ENCODE measurements at regions not wholly inside any gene's neighbourhood (a gene's known extent, or its start where the extent isn't known, plus 50 kb on each side); places are given as distances from the start of the nearest gene placed in this dataset.

GRCh38 chr10:46227571-46227935, 59.2 kb upstream of the ANTXRL start:
- DNase-seq (ENCODE audit: low read depth in 2 of 3, low spot score in 2 of 3): no peak

- DNase-seq (ENCODE audit: low read depth in 2 of 3, low spot score in 2 of 3): no peak
Observed at GRCh38 chr10:46227936-46228562, 58.7 kb upstream of the ANTXRL start.

DNA sequence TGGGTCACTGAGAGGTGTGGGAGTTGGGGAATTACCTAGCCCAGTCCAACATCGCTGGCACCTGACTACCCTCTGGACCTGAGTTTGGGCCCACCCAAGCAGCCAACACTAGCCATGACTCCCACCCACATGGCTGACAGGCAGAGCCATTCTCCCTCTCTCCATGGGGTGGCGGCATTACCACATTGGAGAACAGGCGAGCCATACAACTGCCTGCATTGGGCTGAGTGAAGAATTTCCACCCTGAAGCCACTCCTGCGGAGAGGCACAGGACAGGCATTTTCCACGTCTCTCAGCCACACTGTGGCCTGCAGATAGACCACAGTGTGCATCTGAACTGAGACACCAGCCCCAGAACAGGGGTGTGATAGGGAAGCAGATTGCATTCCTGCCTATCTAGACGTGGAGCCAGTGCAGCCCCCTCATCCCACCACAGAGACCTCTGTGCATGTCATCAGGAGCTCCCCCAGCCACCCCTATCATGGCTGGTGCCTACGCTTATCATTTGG, 58.2 kb upstream of the ANTXRL start:
- DNase-seq (ENCODE audit: low read depth in 2 of 3, low spot score in 2 of 3): peak; percentile 22 to 38 (median 33)

DNA sequence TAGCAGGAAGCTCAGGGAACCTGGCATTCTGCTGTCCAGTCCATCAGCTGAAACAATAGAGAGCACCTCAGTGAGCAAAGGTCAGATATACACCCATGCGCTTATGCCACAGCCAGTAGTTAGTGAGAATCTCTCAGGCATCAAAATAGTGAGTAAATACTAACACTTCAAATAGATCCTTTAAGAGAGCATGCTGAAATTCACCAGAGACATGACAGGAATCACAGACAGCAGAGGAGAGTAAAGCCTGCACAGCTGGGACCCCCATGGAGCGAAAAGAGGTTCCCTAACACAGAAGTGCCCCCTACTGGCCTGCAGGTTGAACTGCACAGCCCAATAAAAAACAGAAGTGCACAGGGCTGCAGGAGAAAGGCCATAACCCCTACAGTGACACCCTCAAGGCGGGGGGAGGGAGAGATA, 57.6 kb upstream of the ANTXRL start:
- DNase-seq (ENCODE audit: low read depth in 2 of 3, low spot score in 2 of 3): no peak

DNA sequence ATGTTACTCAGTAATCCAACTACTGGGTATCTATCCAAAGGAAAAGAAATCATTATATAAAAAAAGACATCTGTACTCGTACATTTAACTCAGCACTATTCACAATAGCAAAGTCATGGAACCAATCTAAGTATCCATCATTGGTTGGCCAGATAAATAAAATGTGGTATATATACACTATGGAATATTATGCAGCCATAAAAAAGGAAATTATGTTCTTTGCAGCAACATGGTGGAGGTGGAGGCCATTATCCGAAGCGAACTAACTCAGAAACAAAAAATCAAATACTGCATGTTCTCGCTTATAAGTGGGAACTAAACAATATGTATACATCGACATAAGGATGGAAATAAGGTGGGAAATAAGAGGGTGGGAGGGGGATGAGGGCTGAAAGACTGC, 56.2 kb upstream of the ANTXRL start:
- no peak for DNase-seq (ENCODE audit: low read depth in 2 of 3, low spot score in 2 of 3)

- DNase-seq (ENCODE audit: low read depth in 2 of 3, low spot score in 2 of 3): no peak
Observed at GRCh38 chr10:46231087-46231486, 55.7 kb upstream of the ANTXRL start.

- no peak for DNase-seq (ENCODE audit: low read depth in 2 of 3, low spot score in 2 of 3)
Observed at GRCh38 chr10:46232084-46232483, 54.7 kb upstream of the ANTXRL start.

- no peak for DNase-seq (ENCODE audit: low read depth in 2 of 3, low spot score in 2 of 3)
Observed at GRCh38 chr10:46232666-46233065, 54.1 kb upstream of the ANTXRL start.

- DNase-seq (ENCODE audit: low read depth in 2 of 3, low spot score in 2 of 3): no peak
Observed at GRCh38 chr10:46233181-46233580, 53.6 kb upstream of the ANTXRL start.

- DNase-seq (ENCODE audit: low read depth in 2 of 3, low spot score in 2 of 3): no peak
Observed at GRCh38 chr10:46234026-46234425, 52.8 kb upstream of the ANTXRL start.

DNA sequence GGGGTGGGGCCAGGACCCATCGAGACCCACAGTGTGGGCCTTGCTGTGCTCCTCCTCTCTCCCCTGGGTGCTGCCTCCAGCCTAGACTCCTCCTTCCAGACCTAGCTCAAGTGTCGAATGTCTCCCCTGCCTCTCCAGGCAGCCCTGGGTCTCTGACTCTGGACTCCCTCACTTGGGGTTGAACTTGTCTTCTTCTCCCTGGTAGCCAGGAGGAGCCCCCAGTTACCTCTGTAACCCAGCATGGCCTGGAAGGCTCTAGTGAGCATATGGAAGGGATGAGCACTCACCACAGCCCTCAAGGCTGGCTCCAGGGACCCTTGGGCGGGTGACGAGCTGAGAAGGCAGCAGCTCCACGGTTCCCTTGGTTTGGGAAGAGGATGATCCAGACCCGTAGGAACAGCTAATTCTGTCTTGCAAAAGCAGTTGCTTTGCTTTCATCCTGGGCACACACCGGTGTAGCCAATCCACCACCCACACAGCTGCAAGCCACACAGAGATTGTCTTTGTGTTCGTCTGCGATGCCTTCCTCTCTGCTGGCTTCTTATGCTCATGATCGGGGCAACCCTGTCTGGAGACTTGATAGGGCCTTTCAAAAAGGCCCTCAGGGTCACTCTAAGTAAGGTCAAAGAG, 52.3 kb upstream of the ANTXRL start:
- DNase-seq (ENCODE audit: low read depth in 2 of 3, low spot score in 2 of 3): no peak

DNA sequence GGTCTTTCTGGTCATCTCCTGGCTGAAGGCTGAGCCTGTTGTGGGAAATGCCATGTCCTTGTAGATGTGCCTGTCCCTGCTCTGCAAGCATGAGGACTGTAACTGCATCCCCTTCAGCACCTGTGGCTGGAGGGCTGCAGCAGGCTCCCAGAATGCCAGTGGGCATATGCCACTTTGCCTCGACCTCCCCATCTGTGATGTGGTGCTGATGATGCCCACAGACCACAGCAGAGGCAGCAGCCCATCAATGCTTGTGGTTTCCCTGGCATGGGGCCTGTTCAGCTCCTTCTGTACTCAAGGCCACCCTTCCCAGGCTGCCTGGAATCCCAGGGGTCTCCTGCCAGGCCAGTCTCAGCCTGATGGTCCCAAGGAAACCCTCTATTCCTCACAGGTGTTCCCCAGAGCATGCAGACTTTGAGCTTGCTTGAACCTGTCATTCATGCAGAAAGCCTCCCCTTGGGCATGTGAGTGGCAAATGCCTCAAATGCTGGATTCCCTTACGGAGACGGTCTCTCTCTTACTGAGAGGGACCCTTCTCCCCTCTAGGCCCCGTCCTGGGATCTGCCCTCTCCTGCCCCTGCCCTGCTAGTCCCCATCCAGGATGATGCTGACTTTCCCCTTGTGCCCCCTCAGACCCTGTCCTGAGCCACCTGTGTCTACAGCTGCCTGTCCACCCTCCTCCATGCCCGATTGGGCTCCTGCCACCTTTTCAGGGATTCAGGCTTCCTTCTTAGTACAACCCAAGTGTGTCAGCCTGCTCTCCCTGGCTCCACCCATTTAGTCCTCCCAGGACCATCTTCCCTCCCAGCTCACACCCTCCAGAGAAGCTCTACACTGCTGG, 50.9 kb upstream of the ANTXRL start:
- DNase-seq (ENCODE audit: low read depth in 2 of 3, low spot score in 2 of 3): no peak

GRCh38 chr10:46236546-46236887, 50.3 kb upstream of the ANTXRL start:
- no peak for DNase-seq (ENCODE audit: low read depth in 2 of 3, low spot score in 2 of 3)

GRCh38 chr10:46236941-46237681, 49.7 kb upstream of the ANTXRL start:
- DNase-seq (ENCODE audit: low read depth in 2 of 3, low spot score in 2 of 3): no peak

Data from activated CD8-positive, alpha-beta memory T cell treated with anti-CD3 and anti-CD28 coated beads for 48 hours (primary cell).